Neural progenitor cell (in vitro differentiated cells): ENCODE measurements at regions not wholly inside any gene's neighbourhood (a gene's known extent, or its start where the extent isn't known, plus 50 kb on each side); places are given as distances from the start of the nearest gene placed in this dataset.
"Not testable (repeated sequence)": the region's sequence is repeated elsewhere in the genome, so short reads cannot be mapped to it uniquely, and the experiment has no call there.

Experiments used
- DNase-seq: peaks from one replicate; pipeline ENCODE4 v3.0.0-alpha.2; 2016; ENCODE audit warnings: low spot score
- H2AFZ ChIP-seq: fragments of 200-600 bp; sonication (generic); replicated peaks from 2 replicates; pipeline ENCODE4 v1.6.1; 2016; ENCODE audit warnings: antibody characterized with exemption
- H3F3A ChIP-seq: fragments of 200-600 bp; sonication (generic); 2 replicates; pipeline ENCODE4 v1.6.1; 2016; ENCODE audit warnings: antibody characterized with exemption, low read depth
- H3K27ac ChIP-seq: fragments of 200-600 bp; sonication (generic); 2 replicates; pipeline ENCODE4 v1.5.1; 2016; ENCODE audit warnings: mild to moderate bottlenecking
- H3K27me3 ChIP-seq: fragments of 200-600 bp; sonication (generic); 2 replicates; pipeline ENCODE4 v1.6.1; 2016; ENCODE audit warnings: mild to moderate bottlenecking, moderate library complexity
- H3K36me3 ChIP-seq: fragments of 200-600 bp; sonication (generic); 2 replicates; pipeline ENCODE4 v1.5.1; 2016
- H3K4me1 ChIP-seq: fragments of 200-600 bp; sonication (generic); 2 replicates; pipeline ENCODE4 v1.6.1; 2016; ENCODE audit warnings: mixed run types
- H3K4me2 ChIP-seq: fragments of 200-600 bp; sonication (generic); 2 replicates; pipeline ENCODE4 v1.6.1; 2016
- H3K4me3 ChIP-seq: fragments of 200-600 bp; sonication (generic); 2 replicates; pipeline ENCODE4 v1.5.1; 2016
- H3K79me2 ChIP-seq: fragments of 200-600 bp; sonication (generic); 2 replicates; pipeline ENCODE4 v1.6.1; 2016; ENCODE audit warnings: low read depth
- H3K9ac ChIP-seq: fragments of 200-600 bp; sonication (generic); 2 replicates; pipeline ENCODE4 v1.6.1; 2016
- H3K9me3 ChIP-seq: fragments of 200-600 bp; sonication (generic); 2 replicates; pipeline ENCODE4 v1.5.1; 2016; ENCODE audit warnings: low read depth
- H4K20me1 ChIP-seq: fragments of 200-600 bp; sonication (generic); 2 replicates; pipeline ENCODE4 v1.6.1; 2016; ENCODE audit warnings: low read depth
- H3K27ac Mint-ChIP-seq: 3 replicates; pipeline ENCODE4 v1.8.0; 2021; ENCODE audit warnings: mixed read lengths
- H3K27me3 Mint-ChIP-seq: 2 replicates; pipeline ENCODE4 v1.8.0; 2022; ENCODE audit warnings: low read depth, mild to moderate bottlenecking, inconsistent platforms, moderate library complexity, mixed read lengths; ENCODE audit not compliant: insufficient read depth
- H3K36me3 Mint-ChIP-seq: 3 replicates; pipeline ENCODE4 v1.8.0; 2021; ENCODE audit warnings: mixed read lengths
- H3K4me1 Mint-ChIP-seq: 3 replicates; pipeline ENCODE4 v1.8.0; 2021; ENCODE audit warnings: mixed read lengths
- H3K4me3 Mint-ChIP-seq: 3 replicates; pipeline ENCODE4 v1.8.0; 2021; ENCODE audit warnings: mild to moderate bottlenecking, moderate library complexity, mixed read lengths
- H3K9me3 Mint-ChIP-seq: 3 replicates; pipeline ENCODE4 v1.8.0; 2020; ENCODE audit warnings: mixed read lengths
- EZH2 ChIP-seq: fragments of 200-600 bp; sonication (generic); IDR thresholded peaks from 2 replicates; pipeline ENCODE4 v1.6.1; 2017; ENCODE audit warnings: antibody characterized with exemption, mild to moderate bottlenecking, moderate library complexity
- EZH2phosphoT487 ChIP-seq: fragments of 200-600 bp; sonication (generic); IDR thresholded peaks from 2 replicates; pipeline ENCODE4 v1.6.1; 2017; ENCODE audit warnings: antibody characterized with exemption
- TF ChIP-seq, protein P1 (sequence below): fragments of 200-600 bp; sonication (generic); IDR thresholded peaks from 2 replicates; pipeline ENCODE4 v1.5.1; 2017; ENCODE audit warnings: antibody characterized with exemption, mild to moderate bottlenecking

DNA sequence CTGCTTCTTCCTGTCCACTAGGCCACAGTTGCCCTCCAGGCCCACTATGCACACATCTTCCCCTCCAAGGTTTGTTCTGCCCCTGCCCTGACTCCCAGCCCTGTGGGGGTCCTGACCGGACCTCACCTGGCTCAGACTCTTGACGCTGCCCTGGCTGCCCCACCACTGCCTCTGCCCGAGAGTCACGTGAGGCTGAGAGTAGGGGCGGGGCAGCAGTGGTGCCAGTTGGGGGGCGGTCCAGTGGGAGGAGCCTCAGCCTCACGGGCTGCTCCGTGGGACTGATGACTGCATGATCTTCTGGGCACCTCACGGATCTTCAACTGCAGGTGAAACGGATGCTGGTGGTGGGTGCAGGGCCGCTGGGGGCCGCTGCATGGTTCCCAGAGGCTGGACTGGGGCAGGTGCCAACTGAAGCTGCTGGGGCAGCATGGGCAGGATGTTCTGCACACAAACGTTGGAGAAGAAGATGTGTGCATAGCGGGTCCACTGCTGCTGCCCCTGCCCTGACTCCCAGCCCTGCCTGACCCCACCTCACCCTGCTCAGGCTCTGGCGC lies 77.6 kb downstream of the HHIPL2 start:
- H3K36me3 Mint-ChIP-seq, H3K4me2 ChIP-seq, H3K4me3 Mint-ChIP-seq, H3K4me1 Mint-ChIP-seq, H3F3A ChIP-seq, H3K9me3 Mint-ChIP-seq, H3K9me3 ChIP-seq, H3K4me3 ChIP-seq, H3K4me1 ChIP-seq, H2AFZ ChIP-seq, DNase-seq, H3K9ac ChIP-seq, H3K79me2 ChIP-seq, H3K27ac ChIP-seq, H4K20me1 ChIP-seq, H3K36me3 ChIP-seq, H3K27me3 Mint-ChIP-seq, H3K27ac Mint-ChIP-seq, H3K27me3 ChIP-seq: not testable (repeated sequence)

DNA sequence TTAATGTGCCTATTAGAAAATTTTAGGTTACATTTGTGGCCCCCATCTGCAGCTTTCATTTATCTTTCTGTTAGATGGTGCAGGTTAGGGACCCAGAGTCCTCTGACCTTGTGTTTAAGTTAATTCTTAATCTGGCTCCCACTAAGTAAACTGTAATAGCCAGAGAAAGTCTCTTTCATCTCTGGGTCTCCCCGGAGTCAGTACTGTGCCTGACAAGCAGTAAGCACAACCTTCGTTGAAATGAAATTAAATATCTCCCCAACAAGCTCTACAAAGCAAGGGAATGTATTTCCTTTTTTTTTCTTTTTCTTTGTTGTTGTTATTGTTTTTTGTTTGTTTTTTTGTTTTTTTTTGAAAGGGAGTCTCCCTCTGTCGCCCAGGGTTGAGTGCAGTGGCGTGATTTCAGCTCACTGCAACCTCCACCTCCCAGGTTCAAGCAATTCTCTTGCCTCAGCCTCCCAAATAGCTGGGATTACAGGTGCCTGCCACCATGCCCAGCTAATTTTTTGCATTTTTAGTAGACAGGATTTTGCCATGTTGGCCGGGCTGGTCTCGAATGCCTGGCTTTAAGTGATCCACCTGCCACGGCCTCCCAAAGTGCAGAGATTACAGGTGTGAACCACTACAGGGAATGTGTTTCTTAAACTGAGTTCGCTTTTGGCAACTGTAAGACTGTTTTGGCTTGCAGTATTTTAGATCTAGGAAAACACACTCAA lies 81.6 kb downstream of the HHIPL2 start:
- TF ChIP-seq EZH2phosphoT487 (no peak), EZH2 (no peak)
- TF ChIP-seq, protein P1, sequence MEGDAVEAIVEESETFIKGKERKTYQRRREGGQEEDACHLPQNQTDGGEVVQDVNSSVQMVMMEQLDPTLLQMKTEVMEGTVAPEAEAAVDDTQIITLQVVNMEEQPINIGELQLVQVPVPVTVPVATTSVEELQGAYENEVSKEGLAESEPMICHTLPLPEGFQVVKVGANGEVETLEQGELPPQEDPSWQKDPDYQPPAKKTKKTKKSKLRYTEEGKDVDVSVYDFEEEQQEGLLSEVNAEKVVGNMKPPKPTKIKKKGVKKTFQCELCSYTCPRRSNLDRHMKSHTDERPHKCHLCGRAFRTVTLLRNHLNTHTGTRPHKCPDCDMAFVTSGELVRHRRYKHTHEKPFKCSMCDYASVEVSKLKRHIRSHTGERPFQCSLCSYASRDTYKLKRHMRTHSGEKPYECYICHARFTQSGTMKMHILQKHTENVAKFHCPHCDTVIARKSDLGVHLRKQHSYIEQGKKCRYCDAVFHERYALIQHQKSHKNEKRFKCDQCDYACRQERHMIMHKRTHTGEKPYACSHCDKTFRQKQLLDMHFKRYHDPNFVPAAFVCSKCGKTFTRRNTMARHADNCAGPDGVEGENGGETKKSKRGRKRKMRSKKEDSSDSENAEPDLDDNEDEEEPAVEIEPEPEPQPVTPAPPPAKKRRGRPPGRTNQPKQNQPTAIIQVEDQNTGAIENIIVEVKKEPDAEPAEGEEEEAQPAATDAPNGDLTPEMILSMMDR: no peak
- Histone ChIP-seq H3F3A (no peaks in the 10 kb centered on the region), H3K9ac (no peak overlapping the region), H3K27me3 (no peaks in the 10 kb centered on the region), H4K20me1 (no peaks in the 10 kb centered on the region), H3K79me2 (no peaks in the 10 kb centered on the region), H3K36me3 (no peaks in the 10 kb centered on the region), H3K4me1 (no peaks in the 10 kb centered on the region), H3K4me3 (no peak overlapping the region), H2AFZ (no peak overlapping the region), H3K27ac (no peak overlapping the region), H3K4me2 (no peak overlapping the region), H3K9me3 (no peaks in the 10 kb centered on the region)
- H3K27me3 Mint-ChIP-seq: peaks cover 10% of the 10 kb centered on the region
- no peak for DNase-seq
- H3K36me3 Mint-ChIP-seq: no peaks in the 10 kb centered on the region
- peaks cover 3% of the 10 kb centered on the region for H3K9me3 Mint-ChIP-seq
- H3K4me1 Mint-ChIP-seq: peaks cover 7% of the 10 kb centered on the region
- H3K4me3 Mint-ChIP-seq: no peak overlapping the region
- no peak overlapping the region for H3K27ac Mint-ChIP-seq

DNA sequence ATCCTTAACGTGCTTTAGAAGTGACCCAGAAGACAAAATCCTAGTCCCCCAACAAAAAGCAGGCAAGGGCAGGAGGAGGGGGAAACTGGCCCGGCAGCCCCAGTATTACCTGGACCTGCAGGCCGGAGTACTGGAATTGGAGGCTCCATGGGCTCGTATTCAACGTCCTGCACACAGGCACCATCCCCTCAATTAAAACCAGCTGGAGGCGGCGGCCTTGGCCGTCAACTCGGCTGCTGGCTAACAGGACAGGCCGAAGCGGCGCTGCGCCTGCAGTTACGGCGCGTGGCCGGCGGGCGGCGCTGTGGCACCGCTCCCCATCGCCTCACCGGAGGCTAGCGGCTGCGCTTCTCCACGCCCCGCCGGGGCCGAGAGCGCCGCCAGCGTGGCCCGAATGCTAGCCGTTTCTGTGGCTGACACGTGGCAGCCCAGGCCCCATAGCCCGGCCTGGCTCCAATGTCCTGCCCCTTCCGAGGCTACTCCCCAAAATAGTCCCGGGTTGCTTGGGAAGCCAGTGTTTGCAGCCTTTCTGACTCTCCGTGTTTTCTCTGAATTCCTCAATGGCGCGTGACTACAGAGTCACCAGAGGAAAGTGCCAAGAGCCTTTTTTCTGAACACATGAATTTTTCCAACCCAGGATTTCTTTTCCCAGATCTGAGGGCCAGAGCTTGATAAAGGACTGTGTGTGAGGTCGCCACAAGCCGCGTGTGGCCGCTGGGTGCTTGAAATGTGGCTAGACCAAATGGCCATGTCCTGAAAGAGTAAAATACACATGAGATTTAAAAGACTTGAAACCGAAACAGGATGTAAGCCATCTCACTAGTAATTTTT lies 82.5 kb downstream of the HHIPL2 start:
- Histone ChIP-seq H3K9me3 (no peaks in the 10 kb centered on the region), H3K9ac (no peak overlapping the region), H3K4me3 (peak overlapping the region; percentile 42), H4K20me1 (no peaks in the 10 kb centered on the region), H3K27ac (no peak overlapping the region), H3K27me3 (no peaks in the 10 kb centered on the region), H3K79me2 (no peaks in the 10 kb centered on the region), H3K4me1 (no peaks in the 10 kb centered on the region), H2AFZ (peak overlapping the region; percentile 83), H3K36me3 (no peaks in the 10 kb centered on the region), H3K4me2 (peak overlapping the region; percentile 64), H3F3A (no peaks in the 10 kb centered on the region)
- DNase-seq: peak; percentile 94
- TF ChIP-seq, protein P1: peak; percentile 98
- no peak for TF ChIP-seq EZH2
- H3K36me3 Mint-ChIP-seq: no peaks in the 10 kb centered on the region
- peaks cover 3% of the 10 kb centered on the region for H3K9me3 Mint-ChIP-seq
- H3K27ac Mint-ChIP-seq: no peak overlapping the region
- peaks cover 7% of the 10 kb centered on the region for H3K4me1 Mint-ChIP-seq
- peaks cover 9% of the 10 kb centered on the region for H3K27me3 Mint-ChIP-seq
- peak overlapping the region; percentile 86 for H3K4me3 Mint-ChIP-seq

DNA sequence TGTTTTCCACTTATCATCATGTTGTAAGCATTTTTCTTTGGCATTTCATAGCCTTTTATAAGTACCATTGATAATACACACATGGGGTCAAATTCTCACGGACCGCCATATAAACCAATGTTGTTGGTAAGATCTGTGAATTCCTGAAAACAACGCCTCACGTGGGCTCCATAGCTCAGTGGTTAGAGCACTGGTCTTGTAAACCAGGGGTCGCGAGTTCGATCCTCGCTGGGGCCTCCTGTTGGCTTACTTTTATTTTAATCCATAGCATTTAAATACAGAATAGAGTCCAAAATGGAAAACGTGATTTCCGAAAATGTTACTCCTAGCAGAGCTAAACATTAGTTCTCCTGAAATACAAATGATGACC lies 83.1 kb downstream of the HHIPL2 start:
- Mint-ChIP-seq H3K27ac (no peak overlapping the region), H3K4me1 (peaks cover 7% of the 10 kb centered on the region), H3K27me3 (peaks cover 9% of the 10 kb centered on the region), H3K9me3 (peaks cover 3% of the 10 kb centered on the region), H3K36me3 (no peaks in the 10 kb centered on the region), H3K4me3 (peak overlapping the region; percentile 86)
- H3K27me3 ChIP-seq: no peaks in the 10 kb centered on the region
- H3K4me1 ChIP-seq: no peaks in the 10 kb centered on the region
- no peaks in the 10 kb centered on the region for H3F3A ChIP-seq
- no peaks in the 10 kb centered on the region for H3K36me3 ChIP-seq
- H3K4me3 ChIP-seq: peak overlapping the region; percentile 42
- no peak overlapping the region for H3K27ac ChIP-seq
- H2AFZ ChIP-seq: no peak overlapping the region
- H4K20me1 ChIP-seq: no peaks in the 10 kb centered on the region
- peak; percentile 64 for DNase-seq
- H3K4me2 ChIP-seq: peak overlapping the region; percentile 64
- H3K9me3 ChIP-seq: no peaks in the 10 kb centered on the region
- no peak overlapping the region for H3K9ac ChIP-seq
- TF ChIP-seq EZH2phosphoT487: no peak
- TF ChIP-seq EZH2: no peak
- TF ChIP-seq, protein P1: no peak
- no peaks in the 10 kb centered on the region for H3K79me2 ChIP-seq
